Dendritic cell treated with granulocyte-macrophage colony-stimulating factor and Interleukin-4, amounts not matched to agents 40 ng/mL and 50 ng/mL, for 4 days (primary cell): ENCODE measurements at regions not wholly inside any gene's neighbourhood (a gene's known extent, or its start where the extent isn't known, plus 50 kb on each side); places are given as distances from the start of the nearest gene placed in this dataset.
"Not testable (repeated sequence)": the region's sequence is repeated elsewhere in the genome, so short reads cannot be mapped to it uniquely, and the experiment has no call there.

Source experiments
- H3K27ac Mint-ChIP-seq: one replicate; pipeline ENCODE4 v1.8.0; 2022; ENCODE audit warnings: mild to moderate bottlenecking, mixed read lengths
- H3K27me3 Mint-ChIP-seq: one replicate; pipeline ENCODE4 v1.8.0; 2022; ENCODE audit warnings: mild to moderate bottlenecking, mixed read lengths
- H3K36me3 Mint-ChIP-seq: one replicate; pipeline ENCODE4 v1.8.0; 2022; ENCODE audit warnings: low read depth, mixed read lengths
- H3K4me1 Mint-ChIP-seq: one replicate; pipeline ENCODE4 v1.8.0; 2022; ENCODE audit warnings: low read depth, mixed read lengths
- H3K4me3 Mint-ChIP-seq: one replicate; pipeline ENCODE4 v1.8.0; 2022; ENCODE audit warnings: mild to moderate bottlenecking, moderate library complexity, mixed read lengths
- H3K9me3 Mint-ChIP-seq: one replicate; pipeline ENCODE4 v1.8.0; 2022; ENCODE audit warnings: mixed read lengths
- intact Hi-C: fragments of 100-400 bp; cut with micrococcal nuclease; formaldehyde crosslinking; loops from one replicate; pipeline ENCODE4 v1.15.0; 2022

DNA sequence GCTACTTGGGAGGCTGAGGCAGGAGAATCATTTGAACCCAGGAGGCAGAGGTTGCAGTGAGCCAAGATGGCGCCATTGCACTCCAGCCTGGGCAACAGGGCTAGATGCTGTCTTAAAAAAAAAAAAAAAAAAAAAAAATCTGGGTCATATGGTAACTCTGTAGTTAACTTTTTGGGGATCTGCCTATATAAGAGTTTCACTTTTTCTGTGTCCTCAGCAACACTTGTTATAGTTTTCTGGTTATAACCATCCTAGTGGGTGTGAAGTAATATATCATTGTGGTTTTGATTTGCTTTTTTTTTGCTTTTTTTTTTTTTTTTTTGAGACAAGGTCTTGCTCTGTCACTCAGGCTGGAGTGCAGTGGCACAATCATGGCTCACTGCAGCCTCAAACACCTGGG is 54.3 kb upstream of the SHB start:
- H3K4me3 Mint-ChIP-seq, H3K27ac Mint-ChIP-seq, H3K36me3 Mint-ChIP-seq, H3K9me3 Mint-ChIP-seq, intact Hi-C loops: not testable (repeated sequence)
- H3K27me3 Mint-ChIP-seq = peaks cover 27% of the 10 kb centered on the region
- H3K4me1 Mint-ChIP-seq = peaks cover 11% of the 10 kb centered on the region

DNA sequence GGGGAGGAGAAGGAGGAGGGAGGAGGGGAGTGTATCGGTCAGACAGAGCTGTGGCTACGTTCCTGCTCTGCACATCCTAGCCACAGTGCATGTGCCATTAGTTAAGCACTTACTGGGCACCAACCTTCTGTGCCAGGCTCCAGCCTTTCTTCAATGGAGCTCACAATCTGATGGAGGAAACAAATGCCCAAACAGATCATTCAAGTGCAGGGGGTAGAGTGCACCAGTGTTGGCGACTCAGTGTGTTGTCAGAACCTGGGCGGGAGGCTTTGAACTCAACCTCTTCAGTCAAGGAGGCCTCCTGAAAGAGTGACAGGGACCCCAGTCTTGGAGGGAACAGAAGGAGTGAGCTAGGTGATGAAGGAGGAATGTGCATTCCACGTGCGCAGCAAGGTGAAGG is 51.9 kb upstream of the SHB start:
- Mint-ChIP-seq H3K9me3 (no peaks in the 10 kb centered on the region), H3K27me3 (peaks cover 18% of the 10 kb centered on the region), H3K4me1 (peaks cover 11% of the 10 kb centered on the region), H3K4me3 (no peak overlapping the region), H3K27ac (no peak overlapping the region), H3K36me3 (no peaks in the 10 kb centered on the region)
- intact Hi-C loops = no loop called here

DNA sequence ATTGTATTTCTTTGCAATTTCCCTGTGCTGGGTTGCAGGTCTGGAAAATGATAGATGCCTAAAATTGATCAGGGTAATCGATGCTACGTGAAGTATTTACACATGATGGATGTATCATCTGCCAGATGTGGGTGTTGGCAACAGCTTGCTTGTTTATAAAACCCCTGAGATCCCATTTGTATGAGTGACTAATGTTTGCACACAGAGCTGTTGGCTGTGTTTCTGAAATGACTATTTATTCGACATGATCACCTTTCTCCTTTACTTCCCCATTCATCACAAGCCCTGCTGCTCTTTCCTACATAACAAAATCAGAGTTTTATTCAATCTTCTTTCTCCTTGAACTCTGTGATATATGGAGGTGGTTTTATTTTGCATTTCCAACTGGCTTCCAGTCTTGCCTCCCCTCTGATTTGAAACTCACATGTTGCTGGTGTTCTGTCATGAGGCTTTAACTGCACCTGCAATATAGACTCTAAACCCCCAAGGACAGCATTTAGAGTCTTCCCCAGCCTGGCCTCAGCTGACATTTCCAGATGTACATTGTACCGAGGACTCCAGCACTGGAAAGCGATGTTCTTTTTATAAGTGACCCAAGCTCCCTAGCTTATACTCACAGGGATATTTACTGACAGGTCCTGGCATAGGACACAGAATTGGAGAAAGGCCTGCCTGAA is 50.7 kb upstream of the SHB start:
- Mint-ChIP-seq H3K27ac (no peak overlapping the region), H3K27me3 (peaks cover 17% of the 10 kb centered on the region), H3K4me3 (no peak overlapping the region), H3K4me1 (peaks cover 11% of the 10 kb centered on the region), H3K36me3 (no peaks in the 10 kb centered on the region), H3K9me3 (no peaks in the 10 kb centered on the region)
- intact Hi-C loops = no loop called here

DNA sequence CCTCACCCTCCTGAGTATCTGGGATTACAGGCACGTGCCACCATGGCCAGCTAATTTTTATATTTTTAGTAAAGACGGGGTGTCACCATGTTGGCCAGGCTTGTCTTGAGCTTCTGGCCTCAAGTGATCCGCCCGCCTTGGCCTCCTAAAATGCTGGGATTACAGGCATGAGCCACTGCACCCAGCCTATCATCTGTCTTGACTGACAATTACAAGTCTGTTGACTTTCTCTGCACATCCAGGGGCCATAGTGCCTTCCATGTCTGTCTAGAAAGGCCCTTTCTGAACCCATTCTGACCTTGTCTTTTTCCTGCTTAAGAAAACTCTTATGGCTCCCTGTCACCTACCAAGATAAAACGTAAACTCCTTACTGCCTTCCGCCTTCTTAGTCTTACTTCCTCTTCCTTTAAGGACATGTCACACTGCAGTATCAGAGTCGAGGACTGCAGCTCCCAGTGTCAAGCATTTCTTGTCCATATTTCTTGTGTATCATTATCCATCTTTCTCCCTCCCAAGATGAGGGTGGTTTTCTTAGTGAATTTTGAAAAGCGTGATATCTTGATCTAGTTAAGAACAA is 49.9 kb upstream of the SHB start:
- H3K27ac Mint-ChIP-seq = no peak overlapping the region
- no peaks in the 10 kb centered on the region for H3K36me3 Mint-ChIP-seq
- intact Hi-C loops = no loop called here
- peaks cover 11% of the 10 kb centered on the region for H3K4me1 Mint-ChIP-seq
- peaks cover 12% of the 10 kb centered on the region for H3K27me3 Mint-ChIP-seq
- H3K9me3 Mint-ChIP-seq = no peaks in the 10 kb centered on the region
- H3K4me3 Mint-ChIP-seq = no peak overlapping the region
